ENCODE measurements at regions not wholly inside any gene's neighbourhood (a gene's known extent, or its start where the extent isn't known, plus 50 kb on each side); places are given as distances from the start of the nearest gene placed in this dataset.

DNA sequence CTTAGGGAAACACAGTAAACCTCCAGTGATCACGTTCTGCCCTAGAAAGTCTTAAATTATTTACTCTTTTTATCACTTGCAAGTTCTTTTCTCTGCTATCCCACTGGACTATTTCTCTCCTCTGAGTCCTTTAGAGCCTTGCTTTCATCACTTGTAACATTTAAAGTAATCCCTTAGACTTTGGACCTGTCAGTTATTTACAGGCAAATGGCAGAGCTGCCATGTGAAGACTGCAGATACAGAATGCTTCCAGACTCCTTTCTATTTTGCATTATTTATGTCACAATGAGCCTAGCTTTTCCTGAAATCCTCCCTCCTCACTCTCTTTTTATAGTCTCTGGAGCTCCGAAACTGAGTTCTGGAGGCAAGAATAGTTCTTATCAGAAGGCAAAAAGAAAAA lies 325.6 kb upstream of the TRIB2 start:
- no peak overlapping the region for H3K4me3 ChIP-seq (ENCODE audit: low read depth in 2 of 2, low read length in 2 of 2)
- intact Hi-C loops (cut with micrococcal nuclease; ENCODE audit: unreplicated experiment): no loop called here
- no peaks in the 10 kb centered on the region for H3K36me3 ChIP-seq (ENCODE audit: control insufficient read depth, insufficient read depth, low read length)
- H3K27ac ChIP-seq (ENCODE audit: low read length): no peak overlapping the region
- ATAC-seq (no peak), DNase-seq (ENCODE audit: low read depth, low spot score) (no peak)
- BruUV-seq (replicated peaks): no TSS peak
- no peaks in the 10 kb centered on the region for H3K4me1 ChIP-seq (ENCODE audit: control insufficient read depth, insufficient read depth, low read length)
- no peak for TF ChIP-seq TCF7L2 (IDR thresholded peaks at IDR 0.05; ENCODE audit: low read depth, low read length)
- TF ChIP-seq POLR2AphosphoS5 (IDR thresholded peaks at IDR 0.05; ENCODE audit: low read depth, low read length): no peak
- TF ChIP-seq, protein P1, sequence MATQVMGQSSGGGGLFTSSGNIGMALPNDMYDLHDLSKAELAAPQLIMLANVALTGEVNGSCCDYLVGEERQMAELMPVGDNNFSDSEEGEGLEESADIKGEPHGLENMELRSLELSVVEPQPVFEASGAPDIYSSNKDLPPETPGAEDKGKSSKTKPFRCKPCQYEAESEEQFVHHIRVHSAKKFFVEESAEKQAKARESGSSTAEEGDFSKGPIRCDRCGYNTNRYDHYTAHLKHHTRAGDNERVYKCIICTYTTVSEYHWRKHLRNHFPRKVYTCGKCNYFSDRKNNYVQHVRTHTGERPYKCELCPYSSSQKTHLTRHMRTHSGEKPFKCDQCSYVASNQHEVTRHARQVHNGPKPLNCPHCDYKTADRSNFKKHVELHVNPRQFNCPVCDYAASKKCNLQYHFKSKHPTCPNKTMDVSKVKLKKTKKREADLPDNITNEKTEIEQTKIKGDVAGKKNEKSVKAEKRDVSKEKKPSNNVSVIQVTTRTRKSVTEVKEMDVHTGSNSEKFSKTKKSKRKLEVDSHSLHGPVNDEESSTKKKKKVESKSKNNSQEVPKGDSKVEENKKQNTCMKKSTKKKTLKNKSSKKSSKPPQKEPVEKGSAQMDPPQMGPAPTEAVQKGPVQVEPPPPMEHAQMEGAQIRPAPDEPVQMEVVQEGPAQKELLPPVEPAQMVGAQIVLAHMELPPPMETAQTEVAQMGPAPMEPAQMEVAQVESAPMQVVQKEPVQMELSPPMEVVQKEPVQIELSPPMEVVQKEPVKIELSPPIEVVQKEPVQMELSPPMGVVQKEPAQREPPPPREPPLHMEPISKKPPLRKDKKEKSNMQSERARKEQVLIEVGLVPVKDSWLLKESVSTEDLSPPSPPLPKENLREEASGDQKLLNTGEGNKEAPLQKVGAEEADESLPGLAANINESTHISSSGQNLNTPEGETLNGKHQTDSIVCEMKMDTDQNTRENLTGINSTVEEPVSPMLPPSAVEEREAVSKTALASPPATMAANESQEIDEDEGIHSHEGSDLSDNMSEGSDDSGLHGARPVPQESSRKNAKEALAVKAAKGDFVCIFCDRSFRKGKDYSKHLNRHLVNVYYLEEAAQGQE (IDR thresholded peaks at IDR 0.05; ENCODE audit: insufficient read depth in 1 of 2, low read depth in 2 of 2, low read length in 1 of 2): no peak
- TF ChIP-seq SIN3A (IDR thresholded peaks at IDR 0.05; ENCODE audit: borderline replicate concordance, insufficient read depth, low read depth, low read length): no peak
- TF ChIP-seq, protein P2, sequence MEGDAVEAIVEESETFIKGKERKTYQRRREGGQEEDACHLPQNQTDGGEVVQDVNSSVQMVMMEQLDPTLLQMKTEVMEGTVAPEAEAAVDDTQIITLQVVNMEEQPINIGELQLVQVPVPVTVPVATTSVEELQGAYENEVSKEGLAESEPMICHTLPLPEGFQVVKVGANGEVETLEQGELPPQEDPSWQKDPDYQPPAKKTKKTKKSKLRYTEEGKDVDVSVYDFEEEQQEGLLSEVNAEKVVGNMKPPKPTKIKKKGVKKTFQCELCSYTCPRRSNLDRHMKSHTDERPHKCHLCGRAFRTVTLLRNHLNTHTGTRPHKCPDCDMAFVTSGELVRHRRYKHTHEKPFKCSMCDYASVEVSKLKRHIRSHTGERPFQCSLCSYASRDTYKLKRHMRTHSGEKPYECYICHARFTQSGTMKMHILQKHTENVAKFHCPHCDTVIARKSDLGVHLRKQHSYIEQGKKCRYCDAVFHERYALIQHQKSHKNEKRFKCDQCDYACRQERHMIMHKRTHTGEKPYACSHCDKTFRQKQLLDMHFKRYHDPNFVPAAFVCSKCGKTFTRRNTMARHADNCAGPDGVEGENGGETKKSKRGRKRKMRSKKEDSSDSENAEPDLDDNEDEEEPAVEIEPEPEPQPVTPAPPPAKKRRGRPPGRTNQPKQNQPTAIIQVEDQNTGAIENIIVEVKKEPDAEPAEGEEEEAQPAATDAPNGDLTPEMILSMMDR (IDR thresholded peaks at IDR 0.05): no peak
- ChIA-PET CTCF (no interaction called here), POLR2A (no interaction called here)
- no peaks in the 10 kb centered on the region for H3K9me3 ChIP-seq (ENCODE audit: control insufficient read depth, insufficient read depth, low read depth, low read length)
- no peaks in the 10 kb centered on the region for H3K27me3 ChIP-seq (ENCODE audit: control insufficient read depth, insufficient read depth, low read length)
- in situ Hi-C loops (cut with HindIII; ENCODE audit: low pct_unique_long_range_greater_than_20kb, low sequenced_read_pairs): no loop called here

DNA sequence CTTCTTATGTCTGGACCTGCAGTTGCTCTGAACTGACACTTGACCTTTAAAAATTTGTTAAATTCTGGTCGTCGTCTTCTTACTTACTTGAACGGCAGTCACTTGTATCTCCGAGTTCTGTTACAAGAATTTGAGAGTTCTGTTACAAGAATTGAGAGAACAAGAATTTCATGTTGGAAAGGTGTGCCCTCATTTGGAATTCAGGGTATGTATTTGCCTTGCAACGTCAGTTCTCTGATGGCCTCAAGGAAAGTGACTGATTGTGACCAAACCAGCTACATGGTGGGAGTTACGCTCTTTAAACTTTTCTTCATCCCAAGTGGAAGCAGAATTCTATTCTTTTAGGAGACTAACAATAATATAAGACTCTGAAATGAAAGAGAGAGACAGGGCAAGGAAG lies 320.0 kb upstream of the TRIB2 start:
- intact Hi-C loops (cut with micrococcal nuclease; ENCODE audit: unreplicated experiment) (no loop called here), in situ Hi-C loops (cut with HindIII; ENCODE audit: low pct_unique_long_range_greater_than_20kb, low sequenced_read_pairs) (no loop called here)
- CTCF ChIA-PET: no interaction called here
- no TSS peak for BruUV-seq (replicated peaks)
- no peak overlapping the region for H3K27ac ChIP-seq (ENCODE audit: low read length)
- H3K27me3 ChIP-seq (ENCODE audit: control insufficient read depth, insufficient read depth, low read length): no peaks in the 10 kb centered on the region
- ATAC-seq (no peak), DNase-seq (ENCODE audit: low read depth, low spot score) (no peak)
- H3K36me3 ChIP-seq (ENCODE audit: control insufficient read depth, insufficient read depth, low read length): no peaks in the 10 kb centered on the region
- TF ChIP-seq, protein P2 (IDR thresholded peaks at IDR 0.05): no peak
- no peak for TF ChIP-seq TCF7L2 (IDR thresholded peaks at IDR 0.05; ENCODE audit: low read depth, low read length)
- TF ChIP-seq, protein P1 (IDR thresholded peaks at IDR 0.05; ENCODE audit: insufficient read depth in 1 of 2, low read depth in 2 of 2, low read length in 1 of 2): no peak
- POLR2A ChIA-PET: no interaction called here
- H3K9me3 ChIP-seq (ENCODE audit: control insufficient read depth, insufficient read depth, low read depth, low read length): no peaks in the 10 kb centered on the region
- H3K4me3 ChIP-seq (ENCODE audit: low read depth in 2 of 2, low read length in 2 of 2): no peak overlapping the region
- no peaks in the 10 kb centered on the region for H3K4me1 ChIP-seq (ENCODE audit: control insufficient read depth, insufficient read depth, low read length)

All from Panc1 (cell line).